ENCODE measurements at regions not wholly inside any gene's neighbourhood (a gene's known extent, or its start where the extent isn't known, plus 50 kb on each side); places are given as distances from the start of the nearest gene placed in this dataset.

DNA sequence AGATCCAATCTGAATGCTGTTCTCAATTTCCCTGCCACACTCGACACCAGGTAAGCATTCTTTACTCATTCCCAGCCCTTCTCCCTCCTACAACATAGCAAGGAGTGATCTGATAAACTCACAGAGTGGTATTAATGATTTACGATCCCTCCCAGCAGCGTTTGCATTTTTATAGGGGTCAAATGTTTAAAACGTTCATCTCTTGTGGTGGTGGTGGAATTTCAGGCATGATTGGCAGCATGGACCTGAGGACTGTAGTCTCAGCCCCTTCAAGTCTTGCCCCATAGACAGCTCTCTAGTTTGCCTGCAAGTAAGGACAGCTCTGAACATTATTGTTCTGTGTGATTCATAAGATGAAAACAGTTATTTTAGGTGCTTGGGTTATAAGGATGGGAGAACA lies 565.7 kb downstream of the EFNB2 start:
- no peak for DNase-seq

DNA sequence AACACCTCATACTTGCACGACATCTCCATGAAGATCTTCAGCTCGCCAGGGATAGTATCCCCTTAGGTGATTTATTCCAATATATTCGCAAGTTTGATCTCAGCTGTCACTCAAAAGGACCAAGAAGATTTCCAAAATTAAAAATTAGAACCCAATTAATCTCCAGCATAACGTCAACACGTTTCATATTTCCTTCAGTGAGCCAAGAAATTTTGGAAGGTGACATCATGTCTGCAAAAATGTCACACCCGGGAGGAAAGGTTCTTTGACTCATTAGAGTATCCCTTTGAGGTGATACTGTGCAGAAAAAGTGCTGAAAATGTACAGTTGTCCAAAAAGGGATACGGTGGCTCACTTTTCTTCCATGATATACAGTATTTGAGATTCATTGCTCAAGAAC lies 569.6 kb downstream of the EFNB2 start:
- no peak for DNase-seq

DNA sequence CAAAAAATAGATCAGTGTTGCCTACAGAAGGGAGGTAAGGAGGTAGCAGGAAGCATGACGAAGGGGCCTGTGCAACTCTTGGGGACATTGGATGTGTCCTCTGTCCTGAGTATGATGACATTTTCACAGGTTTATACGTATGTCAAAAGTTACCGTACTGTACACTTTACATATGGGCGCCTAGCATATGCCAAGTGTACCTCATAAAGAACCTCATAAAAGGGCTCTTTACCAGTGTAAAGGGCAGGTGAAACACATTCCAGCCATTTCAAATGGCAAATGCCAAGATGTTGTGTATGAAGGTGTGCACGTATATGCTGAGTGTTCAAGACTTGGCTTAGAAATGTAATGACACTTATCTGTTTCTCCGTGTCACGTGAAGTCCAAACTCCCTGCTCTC lies 573.4 kb downstream of the EFNB2 start:
- no peak for DNase-seq

DNA sequence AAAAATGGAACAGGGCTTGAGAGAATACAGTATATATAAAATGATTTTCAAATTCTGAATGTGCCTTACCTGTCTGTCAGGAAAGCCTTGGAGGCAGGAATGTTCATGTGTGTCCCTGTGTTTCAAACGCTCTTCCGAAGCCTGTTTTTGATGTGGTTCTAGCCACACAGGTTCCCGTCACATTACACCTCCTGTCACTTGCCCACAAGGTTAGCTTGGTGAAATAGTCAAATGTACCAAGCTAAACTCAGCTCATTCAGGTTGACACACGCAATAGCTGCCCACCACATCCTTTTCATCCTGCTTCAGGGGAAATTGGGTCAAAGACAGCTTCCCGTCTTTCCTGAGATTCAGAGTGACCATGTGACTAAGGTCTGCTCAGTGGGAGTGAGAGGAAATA lies 574.0 kb downstream of the EFNB2 start:
- no peak for DNase-seq

DNA sequence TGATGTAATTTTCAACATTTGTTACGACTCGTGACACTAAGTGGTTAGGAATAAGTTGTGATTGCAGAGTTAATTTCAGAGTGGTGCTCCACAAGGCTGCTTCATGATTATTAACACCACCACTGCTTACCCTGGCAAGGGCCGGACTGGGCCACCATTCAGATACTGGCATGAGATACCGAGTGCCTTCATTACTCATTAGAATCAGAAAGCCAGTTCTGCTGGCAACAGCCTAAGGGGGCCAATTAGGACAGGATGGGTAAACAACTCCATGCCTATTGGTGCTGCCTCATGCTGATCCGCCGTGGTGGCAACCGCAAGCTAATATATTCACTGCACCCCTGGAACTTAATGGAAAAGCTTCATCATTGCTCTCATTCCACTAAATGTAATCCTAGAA lies 575.1 kb downstream of the EFNB2 start:
- DNase-seq, result peak; percentile 58

DNA sequence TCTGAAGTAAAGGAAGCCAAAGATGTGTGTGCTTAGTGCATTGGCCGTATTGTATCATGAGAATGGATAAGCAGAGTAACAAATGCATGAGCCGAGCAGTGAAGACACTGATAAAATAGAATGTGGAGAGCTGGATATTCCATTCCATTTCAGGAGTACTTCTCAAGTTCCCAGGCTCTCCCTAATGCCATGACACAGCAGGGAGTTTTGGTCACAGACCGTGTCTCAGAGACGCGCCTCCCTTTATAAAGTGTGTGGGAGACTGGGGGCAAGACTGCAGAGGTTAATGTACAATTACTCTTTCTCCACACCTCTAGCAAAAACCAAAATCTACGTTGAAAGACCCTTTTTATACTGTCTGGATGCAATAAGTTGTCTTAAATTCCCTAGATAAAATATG lies 575.6 kb downstream of the EFNB2 start:
- no peak for DNase-seq

DNA sequence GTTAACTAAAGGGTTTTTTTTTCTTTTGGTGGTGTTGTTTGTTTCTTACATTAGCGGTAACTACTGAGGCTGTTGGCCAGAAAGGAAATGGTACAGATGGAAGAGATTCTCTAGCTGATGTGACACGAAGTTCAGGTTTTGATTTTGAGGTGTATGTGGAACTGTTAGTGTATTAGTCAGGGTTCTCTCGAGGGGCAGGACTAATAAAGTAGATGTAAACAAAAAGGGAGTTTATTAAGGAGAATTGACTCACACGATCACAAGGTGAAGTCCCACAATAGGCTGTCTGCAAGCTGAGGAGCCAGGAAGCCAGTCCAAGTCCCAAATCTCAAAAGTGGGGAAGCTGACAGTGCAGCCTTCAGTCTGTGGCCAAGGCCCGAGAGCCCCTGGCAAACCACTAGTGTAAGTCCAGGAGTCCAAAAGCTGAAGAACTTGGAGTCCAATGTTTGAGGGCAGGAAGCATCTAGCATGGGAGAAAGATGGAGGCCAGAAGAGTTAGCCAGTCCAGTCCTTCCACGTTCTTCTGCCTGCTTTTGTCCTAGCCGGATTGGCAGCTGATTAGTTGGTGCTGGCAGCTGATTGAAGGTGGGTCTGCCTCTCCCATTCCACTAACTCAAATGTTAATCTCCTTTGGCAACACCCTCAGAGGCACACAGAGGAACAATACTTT lies 577.6 kb downstream of the EFNB2 start:
- DNase-seq, result peak; percentile 42

DNA sequence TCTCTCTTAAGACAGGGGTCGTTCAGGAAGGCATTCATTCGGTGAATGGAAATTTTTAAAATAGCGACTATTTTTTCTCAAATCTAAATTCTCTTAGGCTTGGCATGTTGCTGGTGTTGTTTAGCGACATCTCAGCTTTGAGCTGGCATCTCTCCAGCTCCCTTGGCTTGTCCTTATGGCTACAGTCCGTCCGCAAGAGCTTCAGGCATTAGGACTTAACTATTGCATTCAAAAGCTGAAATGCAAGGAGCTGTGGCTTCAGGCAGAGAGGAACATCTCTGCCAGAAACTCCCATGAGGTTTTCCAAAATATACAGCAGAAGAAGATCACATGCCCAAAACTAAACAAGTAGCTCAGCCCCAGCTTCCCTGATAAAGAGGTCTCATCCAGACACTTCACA lies 578.5 kb downstream of the EFNB2 start:
- DNase-seq, result peak; percentile 87

DNA sequence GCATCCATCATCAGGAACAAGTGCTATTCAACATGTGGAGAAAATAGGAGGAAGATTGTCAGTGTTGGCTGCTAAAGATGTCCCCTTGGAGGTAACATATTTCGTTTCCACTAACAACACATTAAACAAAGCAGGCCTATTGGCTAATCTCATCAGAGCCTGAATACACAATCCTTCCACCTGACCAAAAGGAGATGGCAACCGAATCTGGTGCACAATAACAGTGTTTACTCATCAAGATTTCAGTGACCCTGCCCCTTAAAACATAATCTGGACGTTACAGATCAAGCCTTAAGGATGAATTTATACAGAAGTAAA lies 582.5 kb downstream of the EFNB2 start:
- DNase-seq, result no peak

DNA sequence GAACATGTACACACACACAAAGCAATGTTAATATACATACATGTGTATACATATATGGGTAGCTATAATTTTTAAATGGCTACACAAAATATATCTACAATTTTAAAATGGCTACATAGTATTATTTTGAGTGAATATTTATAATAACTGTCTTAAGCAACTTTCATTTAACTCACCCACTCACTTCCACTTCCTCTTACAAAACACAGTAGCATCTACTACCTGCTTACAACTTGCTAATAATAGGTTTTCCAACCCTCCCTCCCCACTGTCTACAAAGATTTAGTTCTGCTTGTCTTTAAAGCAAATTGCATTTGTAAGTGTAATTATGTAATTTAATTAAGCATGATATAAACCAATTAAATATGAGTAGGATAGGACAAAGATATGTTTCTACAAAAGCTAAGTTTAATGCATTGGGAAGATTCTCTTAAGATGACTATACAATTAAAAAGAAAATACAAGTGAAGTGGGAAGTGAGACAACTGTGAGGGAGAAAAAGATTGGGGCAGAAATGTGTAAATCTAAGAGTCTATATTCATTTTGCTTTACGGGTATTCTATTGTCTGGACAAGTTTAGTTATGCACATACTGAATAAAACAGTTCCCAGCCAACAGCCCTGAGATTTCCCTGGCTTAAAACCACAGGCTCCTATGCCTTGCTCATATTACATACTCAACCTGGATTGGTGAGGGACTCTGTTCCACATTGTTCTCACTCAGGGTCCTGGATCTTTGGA lies 583.1 kb downstream of the EFNB2 start:
- no peak for DNase-seq

DNA sequence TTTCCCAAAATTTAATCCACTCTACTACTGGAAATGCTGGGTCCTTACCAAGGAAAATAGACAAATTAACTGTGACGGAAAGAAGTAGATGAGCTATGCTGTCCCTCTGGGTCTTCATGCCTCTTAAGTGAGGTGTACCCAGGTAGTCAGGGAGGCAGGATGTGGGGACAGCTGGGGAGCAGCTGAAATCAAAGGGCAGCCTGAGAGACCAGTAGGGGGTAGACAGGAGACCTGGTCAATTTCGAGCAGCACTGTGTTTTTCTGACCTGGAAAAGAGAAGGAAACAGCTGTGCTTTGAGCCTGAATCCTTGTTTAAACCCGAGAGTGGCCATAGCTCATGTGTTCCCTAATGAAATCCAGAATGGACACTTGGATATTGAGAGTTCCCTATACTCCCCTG lies 587.3 kb downstream of the EFNB2 start:
- DNase-seq, result no peak

DNA sequence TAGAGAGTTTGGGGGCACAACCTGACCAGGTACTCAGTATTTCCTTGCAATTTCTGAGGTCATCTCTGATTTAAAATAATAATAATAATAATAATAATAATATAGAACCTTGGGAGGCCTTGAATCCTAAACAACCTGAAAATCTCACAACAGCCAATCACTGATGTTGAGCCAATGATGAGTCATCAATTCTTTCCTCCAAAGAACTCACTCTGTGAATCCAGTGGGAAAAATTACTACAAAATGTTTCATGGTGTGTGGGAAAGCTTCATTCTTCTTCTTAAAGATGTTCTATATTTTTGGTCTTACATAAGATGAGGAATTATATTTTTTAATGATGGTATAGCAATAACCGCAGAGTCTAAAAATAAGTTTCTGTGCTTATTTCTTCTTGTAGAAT lies 594.6 kb downstream of the EFNB2 start:
- DNase-seq, result no peak

DNA sequence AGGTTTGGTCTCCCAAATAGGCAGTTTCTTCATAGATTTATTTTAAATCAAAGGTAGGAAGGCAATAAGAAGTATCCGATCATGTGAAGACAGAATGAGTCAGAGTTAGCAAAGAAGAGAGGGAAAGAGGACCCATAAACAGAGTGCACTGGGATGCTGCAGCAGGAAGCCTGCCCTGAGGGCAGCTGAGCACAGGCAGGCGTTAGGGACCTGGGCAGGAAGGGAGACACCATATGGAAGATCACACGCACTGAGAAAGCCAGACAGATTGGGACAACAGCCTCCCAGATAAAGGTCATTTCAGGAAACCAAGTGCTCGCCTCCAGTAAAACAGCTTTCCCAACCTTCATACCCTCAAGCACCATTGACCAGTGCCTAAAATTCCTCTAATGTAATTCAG lies 598.0 kb downstream of the EFNB2 start:
- DNase-seq, result no peak

DNA sequence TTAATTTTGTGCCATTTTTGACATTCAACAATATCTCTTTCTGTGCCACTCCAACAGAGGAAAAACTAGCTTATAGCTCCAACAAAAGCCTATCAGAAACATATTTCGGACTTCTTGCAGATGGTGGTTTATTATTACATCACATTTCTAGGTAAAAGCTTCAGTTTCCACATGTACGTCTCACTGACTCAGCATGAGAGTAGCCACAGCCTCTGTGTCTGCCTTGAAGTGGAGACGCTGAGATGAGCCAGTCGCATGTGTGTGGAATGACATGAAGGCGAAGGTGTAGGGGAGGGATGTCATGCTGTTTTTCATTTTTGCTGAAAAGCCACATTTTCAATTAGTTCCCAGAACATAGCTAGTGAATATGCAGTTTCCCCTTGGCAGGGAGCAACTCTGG lies 598.6 kb downstream of the EFNB2 start:
- DNase-seq, result no peak

DNA sequence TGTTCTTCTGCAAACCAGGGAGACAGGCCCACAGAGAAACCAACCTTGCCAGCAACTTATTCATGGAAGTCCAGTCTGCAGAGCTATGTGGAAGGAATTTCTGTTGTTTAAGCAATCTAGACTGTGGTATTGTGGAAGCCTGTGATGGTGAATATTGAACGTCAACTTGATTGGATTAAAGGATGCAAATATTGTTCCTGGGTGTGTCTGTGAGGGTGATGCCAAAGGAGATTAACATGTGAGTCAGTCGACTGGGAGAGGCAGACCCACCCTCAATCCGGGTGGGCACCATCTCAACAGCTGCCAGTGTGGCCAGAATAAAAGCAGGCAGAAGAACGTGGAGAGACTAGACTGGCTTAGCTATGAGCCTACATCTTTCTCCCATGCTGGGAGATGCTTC lies 606.0 kb downstream of the EFNB2 start:
- no peak for DNase-seq

DNA sequence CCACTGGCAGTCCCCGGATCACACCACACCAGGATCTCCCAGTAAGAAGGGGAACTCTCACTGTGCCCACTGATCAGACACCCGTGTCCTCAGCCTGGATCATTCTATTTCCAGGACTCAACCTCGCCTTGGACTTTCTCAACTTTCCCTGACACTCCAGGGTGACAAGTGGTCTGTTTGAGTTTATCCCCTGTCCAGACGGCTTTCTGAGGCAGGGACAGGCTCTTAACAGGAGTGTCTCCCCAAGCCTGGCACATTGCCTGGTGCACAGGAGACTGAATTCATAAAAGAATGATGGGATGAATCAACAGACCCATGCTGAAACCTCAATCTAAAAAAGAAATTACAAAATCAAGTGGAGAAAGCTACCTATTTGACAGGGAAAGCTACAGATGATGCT lies 606.6 kb downstream of the EFNB2 start:
- DNase-seq, result no peak

DNA sequence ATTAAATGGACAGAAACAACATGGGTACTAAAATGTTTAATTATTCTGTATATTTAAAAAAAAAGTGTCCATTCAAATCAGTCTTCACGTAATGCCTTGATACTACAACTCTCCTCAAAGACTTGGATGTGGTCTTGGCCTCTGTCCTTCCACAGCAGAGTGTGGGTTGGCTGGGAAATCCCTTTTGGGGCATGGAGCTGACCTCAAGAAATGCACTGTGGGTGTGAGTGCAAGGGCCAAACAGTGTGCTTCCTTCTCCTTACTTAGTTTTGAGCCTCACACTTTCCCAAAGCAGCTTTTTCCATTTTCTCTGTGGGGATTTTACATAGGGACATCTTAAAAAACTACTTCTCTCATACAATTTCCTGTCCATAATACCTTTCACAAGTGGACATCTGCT lies 607.4 kb downstream of the EFNB2 start:
- no peak for DNase-seq

DNA sequence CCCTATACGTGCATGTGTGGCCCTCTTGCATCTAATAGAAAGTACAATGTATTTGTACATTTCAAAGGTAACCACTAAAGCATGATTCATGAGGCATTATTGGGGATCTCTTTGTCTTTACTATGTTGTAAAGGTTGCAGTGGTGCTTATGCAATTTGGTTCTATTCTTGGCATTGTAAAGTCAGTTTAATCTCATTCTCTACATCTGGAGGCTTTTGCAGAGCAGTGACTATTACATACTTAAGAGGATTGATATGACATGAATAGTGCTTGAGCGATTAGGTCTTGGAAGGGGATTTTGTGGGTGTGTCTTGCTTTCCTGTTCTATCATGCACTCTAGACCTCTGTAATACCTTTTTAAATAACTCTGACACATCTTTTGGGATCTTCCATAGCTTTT lies 610.0 kb downstream of the EFNB2 start:
- DNase-seq, result no peak

DNA sequence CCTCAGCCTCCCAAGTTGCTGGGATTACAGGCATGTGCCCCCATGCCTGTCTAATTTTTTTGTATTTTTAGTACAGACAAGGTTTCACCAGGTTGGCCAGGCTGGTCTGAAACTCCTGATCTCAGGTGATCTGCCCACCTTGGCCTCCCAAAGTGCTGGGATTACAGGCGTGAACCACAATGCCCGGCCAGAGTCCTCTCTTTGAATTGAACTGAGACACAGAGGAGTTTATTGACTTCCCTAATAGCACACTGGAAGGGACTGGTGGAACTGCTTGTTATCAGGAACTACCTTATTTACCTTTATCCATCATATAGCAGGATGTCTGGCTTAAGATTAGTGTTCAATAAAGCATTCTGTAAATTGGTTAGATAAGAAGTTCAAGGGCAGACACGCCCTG lies 613.8 kb downstream of the EFNB2 start:
- no peak for DNase-seq

DNA sequence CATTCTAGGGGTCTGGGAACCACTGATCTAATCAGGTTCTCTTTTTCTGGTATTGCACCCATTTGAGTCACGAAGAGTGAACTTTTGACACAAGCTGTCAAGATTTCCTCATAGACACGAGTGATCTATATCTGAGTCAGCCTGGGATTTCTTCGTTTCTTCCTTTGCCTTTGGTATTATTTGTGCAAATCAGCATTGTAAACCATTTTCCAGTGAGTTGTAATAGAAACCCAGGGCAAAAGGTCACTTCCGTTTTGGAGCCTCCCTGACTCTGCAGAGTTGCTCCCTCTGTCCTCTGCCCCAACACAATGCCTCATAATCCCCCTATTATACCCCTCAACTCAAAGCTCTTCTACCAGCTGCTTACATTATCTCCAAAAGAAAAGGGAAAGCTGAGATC lies 615.1 kb downstream of the EFNB2 start:
- DNase-seq, result no peak

DNA sequence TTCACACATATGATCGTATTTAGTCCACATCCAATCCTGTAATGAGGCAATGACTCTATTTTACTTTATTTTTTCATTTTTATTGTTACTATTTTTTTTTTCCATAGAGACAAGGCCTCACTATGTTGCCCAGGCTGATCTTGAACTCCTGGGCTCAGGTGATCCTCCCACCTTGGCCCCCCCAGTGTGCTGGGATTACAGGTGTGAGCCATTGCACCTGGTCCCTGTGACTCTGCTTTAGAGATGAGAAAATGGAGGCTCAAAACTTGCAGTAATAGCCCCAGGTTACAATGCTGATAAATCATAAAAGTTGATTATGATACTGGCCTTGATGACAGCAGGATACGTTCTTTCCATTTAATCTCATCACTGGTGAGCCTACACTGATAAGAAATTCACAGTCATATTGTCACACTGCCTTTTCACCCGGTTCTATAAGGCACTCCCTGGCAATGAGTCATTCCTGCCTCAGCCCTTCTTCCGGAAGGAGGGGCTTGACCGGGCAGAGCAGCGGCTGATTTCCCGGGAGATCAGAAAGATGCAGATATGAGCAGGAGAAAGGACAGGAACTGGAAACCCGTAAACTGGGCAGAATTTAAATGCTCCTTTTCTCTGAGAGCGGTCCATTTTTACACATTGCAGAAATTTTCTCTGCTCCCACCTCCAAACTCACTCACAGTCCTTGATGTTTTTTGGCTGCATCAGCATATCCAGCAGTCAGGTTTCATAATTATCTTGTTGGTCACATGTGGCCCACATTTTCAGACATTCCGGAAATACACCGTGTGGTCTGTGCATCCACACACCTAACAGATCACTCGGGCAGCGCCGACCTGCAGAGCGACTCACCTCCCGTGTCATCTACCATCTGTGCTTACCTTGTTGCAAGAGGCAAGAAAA lies 616.4 kb downstream of the EFNB2 start:
- no peak for DNase-seq

DNA sequence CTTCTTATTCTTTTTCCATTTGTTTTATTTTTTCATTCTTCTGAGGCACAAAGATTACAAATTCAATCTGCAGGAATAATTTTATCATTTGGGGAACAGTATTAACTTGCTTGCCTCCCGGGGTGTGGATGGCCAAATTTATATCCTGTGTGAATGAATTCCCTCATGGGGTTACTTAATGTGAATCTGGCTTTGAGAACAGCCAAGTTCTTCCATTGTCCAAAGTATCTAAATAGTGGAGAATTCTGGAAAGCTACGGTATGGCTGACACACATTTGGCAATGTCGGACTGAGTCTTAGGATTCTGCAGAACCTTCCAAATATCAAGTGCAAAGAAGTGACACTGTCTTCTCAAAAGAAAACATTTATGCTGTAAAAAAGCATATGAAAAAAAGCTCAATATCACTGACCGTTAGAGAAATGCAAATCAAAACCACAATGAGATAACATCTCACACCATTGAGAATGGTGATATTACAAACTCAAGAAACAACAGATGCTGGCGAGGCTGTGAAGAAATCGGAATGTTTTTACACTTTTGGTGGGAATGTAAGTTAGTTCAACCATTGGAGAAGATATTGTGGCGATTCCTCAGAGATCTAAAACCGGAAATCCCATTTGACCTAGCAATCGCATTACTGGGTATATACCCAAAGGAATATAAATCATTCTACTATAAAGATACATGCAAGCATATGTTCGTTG lies 620.2 kb downstream of the EFNB2 start:
- DNase-seq, result no peak

DNA sequence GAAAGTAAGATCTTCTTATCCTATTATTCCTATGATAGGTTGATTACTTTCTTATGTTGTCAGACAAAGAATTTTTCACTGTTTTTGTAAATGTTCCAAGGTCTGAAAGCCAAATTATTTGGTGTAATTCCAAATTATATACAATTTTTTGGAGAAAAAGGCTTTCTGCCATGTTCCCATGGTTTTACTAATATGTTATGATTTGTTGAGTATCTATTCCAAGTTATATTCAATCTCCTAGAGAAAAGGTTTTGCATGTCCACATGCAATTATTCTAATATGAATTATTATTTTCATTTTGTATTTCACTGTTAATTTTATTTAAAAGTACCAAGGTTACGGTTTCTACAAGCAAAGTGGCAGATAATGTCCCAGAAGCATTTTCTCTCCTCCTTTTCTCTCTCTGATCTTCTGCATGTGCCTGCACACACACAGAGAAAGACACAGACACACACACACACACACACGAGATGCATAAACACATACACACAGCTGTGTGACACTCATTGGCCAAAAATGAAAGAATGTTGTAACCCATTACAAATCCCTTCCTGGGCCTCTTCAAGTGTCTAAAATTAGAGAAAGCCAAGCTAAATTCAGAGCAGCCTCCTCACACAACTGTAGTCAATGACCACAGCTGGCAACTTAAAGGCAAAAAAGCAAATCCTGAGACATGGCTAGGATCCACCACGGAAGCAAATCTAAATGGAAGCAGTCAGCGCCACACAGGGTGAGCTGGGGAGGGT lies 621.0 kb downstream of the EFNB2 start:
- DNase-seq, result no peak

All from NCI-H446 treated with DMSO at 0.1 percent for 48 hours (cell line).